Stimulated activated CD8-positive, alpha-beta memory T cell treated with anti-CD3 and anti-CD28 coated beads, Interleukin-4, amount 100 ng/mL, for 24 hours (primary cell): ENCODE measurements at regions not wholly inside any gene's neighbourhood (a gene's known extent, or its start where the extent isn't known, plus 50 kb on each side); places are given as distances from the start of the nearest gene placed in this dataset.

Experiments
- DNase-seq: peaks from one replicate; pipeline ENCODE4 v3.0.0-alpha.2; 2020; ENCODE audit warnings: low read depth

DNA sequence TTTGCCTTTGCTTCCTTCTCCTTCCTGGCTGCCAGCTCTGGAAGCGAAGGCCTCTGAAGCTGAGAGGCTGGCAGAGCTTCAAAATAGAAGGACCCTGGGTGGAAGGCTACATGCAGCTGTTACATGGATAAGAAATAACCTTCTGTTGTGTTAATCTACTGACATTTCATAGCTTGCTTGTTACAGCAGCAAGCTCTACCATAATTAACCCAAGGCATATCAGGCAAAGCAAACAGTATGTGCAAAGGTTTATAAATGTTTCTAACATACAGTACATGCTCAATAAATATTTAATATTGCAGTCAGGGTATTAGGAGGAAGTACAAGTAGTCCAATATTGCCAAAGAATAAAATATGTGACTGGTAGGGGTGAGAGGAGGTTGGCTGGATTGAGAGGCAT, 55.6 kb upstream of the MKLN1 start:
- no peak for DNase-seq

DNA sequence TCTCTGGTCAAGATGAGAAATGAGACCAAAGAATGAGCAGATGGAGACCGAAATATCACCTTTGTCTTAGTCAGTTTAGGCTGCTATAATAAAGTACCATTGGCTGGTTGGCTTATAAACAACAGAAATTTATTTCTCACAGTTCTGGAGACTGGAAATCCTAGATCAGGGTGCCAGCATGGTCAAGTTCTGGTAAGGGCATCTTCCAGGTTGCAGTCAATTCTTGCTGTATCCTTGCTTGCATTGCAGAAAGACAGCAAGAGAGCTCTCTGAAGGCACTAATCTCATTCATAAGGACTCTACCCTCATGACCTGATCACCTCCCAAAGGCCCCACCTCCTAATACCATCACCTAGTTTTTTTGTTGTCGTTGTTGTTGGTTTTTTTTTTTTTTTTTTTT, 52.7 kb upstream of the MKLN1 start:
- DNase-seq: no peak

GRCh38 chr7:131276190-131276589, 51.5 kb upstream of the MKLN1 start:
- DNase-seq: no peak

GRCh38 chr7:131276748-131277147, 50.9 kb upstream of the MKLN1 start:
- DNase-seq: no peak
